CD1c-positive myeloid dendritic cell (primary cell): ENCODE measurements at regions not wholly inside any gene's neighbourhood (a gene's known extent, or its start where the extent isn't known, plus 50 kb on each side); places are given as distances from the start of the nearest gene placed in this dataset.
A peak's percentile ranks its signal among the peaks of the same experiment; 100 is the strongest.

Experiments
- DNase-seq: peaks from one replicate; pipeline ENCODE4 v3.0.0-alpha.2; 2016; ENCODE audit errors: extremely low spot score

DNA sequence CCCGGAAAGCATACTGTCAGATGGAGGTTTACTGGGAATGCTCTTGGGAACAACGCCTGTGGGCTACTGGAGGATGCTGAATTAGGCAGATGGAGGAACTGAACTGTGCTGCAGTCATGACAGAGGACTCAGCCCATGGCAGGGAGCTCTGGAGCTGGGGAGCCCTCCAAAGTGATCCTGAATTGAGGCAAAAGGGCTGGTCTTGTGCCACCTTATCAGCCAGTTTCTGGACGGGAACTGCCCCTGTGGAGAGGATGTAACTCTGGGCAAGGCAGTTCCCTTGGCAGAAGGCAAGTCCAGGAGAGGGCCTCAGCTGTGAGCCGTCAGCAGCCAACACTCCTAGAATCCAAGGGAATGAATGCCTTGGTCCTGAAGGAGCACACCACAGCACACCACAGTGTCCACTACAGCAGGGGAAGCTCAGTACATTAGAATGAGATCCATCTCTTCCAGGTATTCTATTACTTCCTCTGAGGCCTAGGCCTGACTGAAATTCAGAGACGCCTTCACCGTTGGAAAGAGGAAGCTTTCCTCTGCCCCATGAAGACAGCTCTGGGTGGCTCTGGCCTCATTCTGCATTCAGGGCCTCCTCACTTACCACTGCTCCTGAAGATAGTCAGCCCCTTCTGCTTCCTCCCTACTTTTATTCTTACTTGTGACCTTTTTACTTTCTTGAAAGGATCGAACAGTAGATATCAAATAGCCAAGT lies 139.6 kb upstream of the GPR26 start:
- peak; percentile 59 for DNase-seq

DNA sequence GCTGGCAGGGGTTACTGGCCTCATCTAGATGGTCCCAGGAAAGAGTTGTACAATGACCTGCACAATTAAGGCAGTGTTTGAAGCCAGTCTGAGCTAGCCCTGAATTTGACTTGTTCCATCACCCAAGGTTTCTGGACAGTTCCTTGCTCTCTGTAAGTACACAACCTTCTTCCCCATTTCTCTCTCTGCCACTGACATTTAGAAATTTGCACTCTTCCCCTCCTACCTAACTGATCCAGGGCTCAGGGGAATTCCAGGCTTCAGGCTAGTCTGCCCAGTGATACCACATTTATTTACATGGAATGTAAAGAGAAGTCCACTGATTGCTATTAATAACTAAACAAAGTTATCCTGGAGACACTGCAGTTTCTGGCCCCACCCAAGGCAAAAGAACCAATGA lies 139.0 kb upstream of the GPR26 start:
- peak; percentile 56 for DNase-seq

DNA sequence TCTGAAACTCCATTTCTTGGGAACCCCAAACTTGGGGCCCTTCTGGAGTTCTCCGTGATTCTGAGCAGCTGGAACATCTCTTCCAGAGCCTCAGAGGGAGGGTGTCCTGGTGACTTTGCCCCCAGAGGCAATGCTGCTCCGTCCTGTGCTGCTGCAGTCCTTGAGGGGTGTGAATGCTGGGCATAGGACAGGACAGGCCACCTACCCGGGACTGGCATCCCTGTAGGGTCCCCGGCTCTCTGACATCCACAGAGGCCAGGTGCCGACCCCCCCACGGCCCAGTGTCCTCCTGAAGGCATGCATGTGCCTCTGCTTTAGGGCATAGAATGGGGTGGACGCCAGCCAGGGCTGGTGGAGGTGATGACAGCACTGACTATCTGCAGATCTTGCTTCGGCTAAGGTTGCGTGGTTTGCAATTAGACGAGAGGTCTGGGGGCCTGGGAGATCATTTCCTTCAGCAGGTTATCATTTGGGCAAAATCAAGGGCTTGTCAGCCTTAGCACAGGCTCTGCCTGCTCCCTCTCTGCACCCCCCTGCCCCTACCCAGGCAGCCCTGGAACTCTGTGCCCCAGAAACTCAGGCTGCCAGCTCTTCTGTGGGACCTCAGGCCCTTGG lies 136.9 kb upstream of the GPR26 start:
- DNase-seq, result no peak

DNA sequence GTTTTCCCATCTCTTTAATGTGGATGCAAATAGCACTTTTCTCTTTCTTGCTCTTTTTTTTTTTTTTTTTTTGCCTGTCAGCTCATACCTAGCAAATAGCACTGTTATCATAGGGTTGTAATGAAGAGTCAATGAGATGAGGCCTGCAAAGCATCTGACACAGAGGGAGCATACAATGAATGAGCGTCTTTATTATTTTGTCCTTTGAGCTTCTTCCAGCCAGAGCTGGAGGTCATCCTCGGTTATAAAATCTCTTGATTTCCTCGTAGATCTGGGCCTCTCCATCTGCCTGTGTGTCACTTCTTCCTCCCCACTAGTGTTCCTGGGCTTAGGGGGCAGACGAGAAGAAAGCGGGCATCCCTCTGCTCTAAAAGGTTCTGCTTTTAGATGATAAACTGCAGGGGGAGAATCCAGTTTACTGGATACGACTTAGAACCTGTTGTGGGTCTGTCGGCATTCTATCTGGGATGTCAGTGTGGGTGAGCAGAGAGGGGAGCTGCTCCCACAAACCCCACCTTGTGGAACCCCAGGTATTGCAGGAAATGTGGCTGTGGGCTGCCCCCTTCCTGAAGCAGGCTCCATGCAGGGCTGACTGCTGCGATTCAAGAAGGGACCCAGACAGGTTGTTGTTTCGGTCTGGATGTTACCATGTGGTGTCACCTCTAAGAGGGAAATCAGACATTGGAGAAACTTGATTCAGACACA lies 135.8 kb upstream of the GPR26 start:
- DNase-seq, result no peak

- DNase-seq, result no peak
Measured at GRCh38 chr10:123535386-123535785, 130.8 kb upstream of the GPR26 start.

DNA sequence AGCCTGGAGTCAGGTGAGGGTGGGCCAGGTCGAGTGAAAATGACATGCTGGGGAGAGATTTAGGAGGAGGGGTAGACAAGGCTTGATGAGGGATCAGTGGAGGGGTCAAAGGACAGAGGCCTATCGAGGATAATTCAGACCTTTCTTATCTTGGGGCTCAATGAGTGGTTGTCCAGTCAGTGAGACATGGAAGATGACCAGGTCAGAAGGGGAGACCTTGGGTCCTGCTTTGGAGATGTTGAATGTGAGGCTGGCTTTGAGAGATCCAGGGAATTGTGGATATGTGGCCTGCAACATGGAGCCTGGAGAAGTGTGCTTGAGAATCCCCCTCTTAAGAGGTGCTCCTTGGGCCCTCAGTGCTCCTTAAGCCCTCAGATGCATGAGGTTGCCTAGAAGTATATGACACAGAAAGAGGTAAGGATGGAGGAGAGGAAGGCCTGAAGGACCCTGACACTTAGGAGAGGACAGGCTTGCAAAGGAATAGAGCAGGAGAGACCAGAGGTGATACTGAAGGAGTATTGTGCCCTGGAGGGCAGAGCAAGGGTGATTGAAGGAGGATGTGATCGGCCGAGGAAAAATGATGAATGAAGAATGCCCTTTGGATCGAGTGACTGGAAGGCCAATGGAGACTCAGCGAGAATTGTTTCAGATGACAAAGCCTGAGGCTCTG lies 129.8 kb upstream of the GPR26 start:
- no peak for DNase-seq

DNA sequence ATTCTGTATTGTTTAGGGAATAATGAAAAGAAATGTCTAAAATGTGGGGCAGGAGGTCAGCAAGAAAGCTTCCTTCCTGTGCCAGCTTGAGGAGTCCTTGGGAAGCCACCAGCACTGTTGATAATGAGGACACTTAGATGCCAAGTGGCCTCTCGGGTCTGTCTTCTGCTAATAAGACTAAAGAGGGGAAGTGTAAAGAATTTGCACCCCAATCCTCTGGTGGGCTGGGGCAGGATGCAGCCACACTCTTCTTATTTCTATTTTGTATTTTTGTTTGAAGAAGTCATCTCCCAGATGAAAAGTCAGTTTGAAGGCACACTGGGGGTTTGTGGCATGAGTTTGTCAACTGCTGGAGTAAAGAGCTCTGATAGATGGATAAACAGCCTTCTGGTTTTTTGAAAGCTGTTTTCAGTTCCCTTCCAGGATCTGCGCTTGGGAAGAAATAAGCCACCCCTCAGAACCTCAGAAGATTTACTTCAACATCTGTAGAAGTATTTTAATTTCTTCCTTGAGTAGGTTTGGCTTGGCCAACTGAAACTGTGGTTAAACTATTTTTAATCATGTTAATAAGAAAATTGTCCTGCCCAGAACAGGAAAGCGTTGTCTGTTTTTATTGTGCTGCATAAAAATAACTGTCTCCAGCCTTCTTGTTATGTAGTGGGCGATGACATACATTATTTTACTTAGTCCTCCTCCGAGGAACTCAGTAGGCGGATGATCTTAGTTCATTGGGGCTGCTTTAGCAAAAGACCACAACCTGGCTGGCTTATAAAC lies 128.8 kb upstream of the GPR26 start:
- peak; percentile 18 for DNase-seq

DNA sequence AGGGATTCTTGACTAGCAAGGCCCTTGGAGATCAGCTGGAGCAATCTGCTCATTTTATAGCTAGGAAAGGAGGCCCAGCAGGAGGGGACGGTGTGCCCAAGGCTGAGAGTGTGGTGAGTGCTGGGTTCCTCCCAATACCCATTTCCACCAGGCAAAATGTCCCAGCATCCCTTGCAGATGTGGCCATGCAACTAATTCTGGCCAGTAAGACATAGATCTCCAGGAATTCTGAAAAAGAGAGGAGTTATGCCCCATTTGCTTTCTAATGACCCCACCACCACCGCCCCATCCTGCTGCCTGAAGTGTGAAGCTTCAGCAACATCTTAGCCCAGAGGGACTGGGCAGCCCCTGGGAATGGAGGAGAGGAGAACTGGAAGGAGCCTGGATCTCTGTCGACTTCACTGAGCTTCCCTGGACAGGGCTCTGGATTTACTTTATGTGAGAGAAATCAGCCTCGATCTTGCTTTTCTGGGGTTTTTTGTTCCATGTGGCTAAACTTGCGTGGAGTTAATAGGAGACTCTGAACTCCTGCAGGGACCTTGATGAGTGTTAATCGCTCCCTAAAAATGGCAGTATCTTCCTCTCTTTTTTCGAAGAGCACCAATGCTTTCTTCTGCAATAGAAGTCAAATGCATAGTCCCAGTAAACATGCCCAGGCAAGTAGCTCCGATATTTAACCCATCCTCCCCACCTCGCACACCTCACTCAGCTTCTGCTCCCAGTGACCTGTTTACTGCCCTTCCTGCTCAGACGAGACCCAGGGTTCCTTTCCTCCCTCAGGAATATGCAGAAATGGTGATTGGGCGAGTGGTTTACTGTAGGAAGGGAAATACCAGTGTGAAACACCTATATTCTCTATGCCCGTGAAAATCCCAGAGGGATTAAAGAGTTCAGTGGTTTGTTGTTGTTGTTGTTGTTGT lies 127.5 kb upstream of the GPR26 start:
- no peak for DNase-seq

- no peak for DNase-seq
Measured at GRCh38 chr10:123544986-123545385, 121.2 kb upstream of the GPR26 start.

DNA sequence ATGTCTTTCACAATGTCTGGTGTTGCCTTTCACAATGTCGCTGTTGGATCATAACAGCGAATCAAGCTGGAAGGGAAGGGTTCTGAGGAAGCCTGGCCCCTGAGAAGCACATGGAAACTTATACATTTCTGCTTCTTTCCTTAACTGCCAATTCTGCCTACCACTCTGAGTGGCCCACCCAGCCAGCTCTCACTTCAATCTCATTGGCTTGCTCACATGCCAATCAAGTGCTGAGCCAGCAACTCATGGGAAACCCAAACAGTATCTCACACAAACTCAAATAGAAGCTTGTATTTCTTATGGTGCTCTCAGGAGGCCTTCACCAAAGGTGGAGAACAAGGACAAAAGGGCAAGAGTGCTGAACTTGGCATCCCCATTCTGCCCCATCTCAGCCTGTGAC lies 117.4 kb upstream of the GPR26 start:
- no peak for DNase-seq

GRCh38 chr10:123549761-123550454 lies 116.2 kb upstream of the GPR26 start:
- DNase-seq, result no peak

DNA sequence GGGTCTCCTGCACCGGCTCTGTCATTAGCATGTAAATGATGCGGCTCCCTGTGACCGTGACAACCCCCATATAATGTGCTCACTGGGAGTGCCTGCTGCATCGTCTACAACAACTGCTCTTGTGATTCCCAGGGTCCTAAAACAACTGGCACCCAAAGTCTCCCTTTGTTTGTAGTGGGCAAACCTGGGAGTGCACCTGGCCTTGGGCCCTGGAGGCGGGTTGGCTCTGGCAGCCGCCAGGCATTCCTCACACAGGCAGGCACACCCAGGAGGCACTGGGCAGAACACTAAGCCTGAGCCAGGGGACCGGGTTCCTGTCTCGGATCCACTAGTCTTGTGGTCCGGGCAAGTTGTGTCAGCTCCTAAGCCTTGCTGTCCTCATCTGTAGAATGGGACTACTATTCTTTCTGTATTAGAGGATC lies 115.5 kb upstream of the GPR26 start:
- no peak for DNase-seq

DNA sequence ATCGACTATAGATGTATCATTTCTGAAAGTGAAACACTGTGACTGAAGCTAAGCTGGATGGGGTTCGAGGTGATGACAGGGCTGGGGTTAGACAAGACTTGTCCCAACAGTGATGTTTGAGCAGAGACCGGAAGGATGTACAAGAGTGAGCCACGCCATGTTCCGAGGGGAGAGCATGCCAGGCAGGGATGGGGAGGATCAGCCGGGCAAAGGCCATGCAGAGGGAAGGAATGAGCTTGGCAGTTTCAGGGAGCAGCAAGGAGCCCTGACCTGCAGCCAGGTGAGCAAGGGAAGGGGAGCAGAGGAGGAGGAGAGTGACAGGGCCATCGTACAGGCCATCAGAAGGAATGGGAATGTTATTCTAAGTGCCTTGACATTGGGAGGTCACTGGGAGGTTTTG lies 114.9 kb upstream of the GPR26 start:
- DNase-seq, result no peak

DNA sequence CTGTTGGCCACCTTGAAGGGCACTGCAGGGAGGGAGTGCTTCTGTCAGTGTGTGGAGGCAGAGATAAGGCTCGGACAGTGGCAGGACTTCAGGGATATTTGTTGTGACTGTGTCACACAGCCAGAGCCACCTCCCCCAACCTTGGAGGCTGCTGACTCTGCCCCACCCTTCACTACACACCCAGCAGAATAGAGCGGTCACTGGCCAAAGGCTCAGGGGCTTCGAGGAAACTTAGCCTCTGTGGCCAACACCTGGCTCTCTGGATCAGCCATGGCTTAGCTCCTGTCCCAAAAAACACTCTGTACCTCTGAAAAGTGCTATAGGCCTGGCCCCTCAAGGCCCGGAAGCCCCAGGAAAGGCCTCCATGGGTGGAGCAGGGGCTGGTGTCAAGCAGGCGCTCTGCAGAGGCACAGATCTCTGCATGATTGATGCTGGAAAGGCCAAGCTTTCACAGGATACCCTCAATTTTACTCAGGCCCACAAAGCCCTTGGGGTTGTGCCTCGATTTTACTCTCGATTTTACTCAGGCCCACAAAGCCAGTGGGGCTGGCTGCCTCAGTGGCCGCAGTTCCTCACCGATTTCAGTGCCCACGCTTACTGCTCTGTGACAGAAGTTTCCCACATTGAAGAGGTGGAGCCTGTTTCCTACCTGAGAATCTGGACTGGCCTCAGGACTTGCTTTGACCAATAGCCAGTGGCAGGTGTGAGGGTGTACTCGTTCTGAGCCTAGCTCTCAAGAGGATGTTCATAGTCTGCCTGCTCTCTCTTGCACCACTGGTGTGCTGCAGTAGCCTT lies 113.2 kb upstream of the GPR26 start:
- no peak for DNase-seq

- DNase-seq, result no peak
Measured at GRCh38 chr10:123553810-123554430, 112.2 kb upstream of the GPR26 start.

- DNase-seq, result no peak
Measured at GRCh38 chr10:123554656-123555055, 111.5 kb upstream of the GPR26 start.

DNA sequence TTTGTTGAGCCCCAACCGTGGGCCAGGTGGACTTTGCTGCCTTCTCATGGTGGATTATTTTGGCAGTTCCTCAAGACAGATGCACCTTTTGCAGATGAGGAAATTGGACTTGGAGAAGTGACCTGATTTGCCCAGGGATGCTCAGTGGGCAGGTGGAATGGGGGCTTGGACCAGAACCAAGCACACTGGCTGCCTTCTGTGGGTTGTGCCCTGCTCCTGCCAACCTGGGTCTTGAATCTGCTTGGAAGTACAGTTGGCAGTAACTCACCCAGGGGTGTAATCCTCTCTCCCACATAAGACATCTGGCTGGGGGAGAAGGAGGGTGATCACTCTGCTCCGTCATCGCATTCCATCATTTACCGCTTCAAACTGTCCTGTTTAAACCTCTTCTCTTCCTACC lies 110.5 kb upstream of the GPR26 start:
- DNase-seq, result no peak

DNA sequence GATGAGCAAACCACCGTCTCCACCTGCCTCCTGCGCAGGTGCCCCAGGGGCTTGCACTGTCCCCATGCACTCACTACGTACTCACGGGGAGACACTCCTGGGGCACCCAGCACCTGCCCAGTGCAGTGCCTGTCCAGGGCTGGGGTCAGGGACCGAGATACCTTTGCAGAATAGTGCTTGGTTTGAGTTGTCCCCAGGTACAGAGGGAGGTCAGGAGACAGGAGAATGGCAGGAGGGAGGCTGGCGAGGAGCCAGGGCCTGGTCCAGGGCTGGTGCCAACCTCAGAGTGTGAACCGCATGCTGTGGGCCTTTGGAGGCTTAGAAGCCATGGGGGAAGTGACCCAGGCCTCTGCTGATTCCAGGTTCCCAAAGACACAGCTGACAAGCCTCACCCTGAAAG lies 110.1 kb upstream of the GPR26 start:
- no peak for DNase-seq

GRCh38 chr10:123556736-123557135 lies 109.4 kb upstream of the GPR26 start:
- DNase-seq, result no peak
